K562 (cell line): ENCODE measurements at regions not wholly inside any gene's neighbourhood (a gene's known extent, or its start where the extent isn't known, plus 50 kb on each side); places are given as distances from the start of the nearest gene placed in this dataset.

Source experiments
- ATAC-seq: fragments of 200-7000 bp; cut with Tn5 transposase; 3 replicates; pipeline ENCODE4 v1.9.1; 2020; ENCODE audit warnings: moderate library complexity
- BruUV-seq: library from RNA; stranded (reverse); fragments of 400-500 nt; replicated peaks from 2 replicates; lab custom pipeline; 2021; lab: Mats Ljungman, UMichigan
- CTCF ChIA-PET: fragments of 300-600 bp; formaldehyde crosslinking; extraction: SDS; loops from one replicate; lab custom pipeline; 2021; ENCODE audit warnings: low intra/inter-chr PET ratio; lab: Yijun Ruan, JAX
- POLR2A ChIA-PET: fragments of 300-600, 350-650 bp; sonication (Branson Sonifier 250); formaldehyde crosslinking; extraction: SDS; loops from one replicate; lab custom pipeline; 2021; ENCODE audit warnings: antibody characterized with exemption, inconsistent platforms; lab: Yijun Ruan, JAX
- DNase-seq, 4 experiments: peaks; one replicate each; pipeline versions ENCODE4 v3.0.0 to v3.0.0-alpha.2; 2011 to 2018; ENCODE audit warnings: low spot score in 3 of 4, mixed read lengths in 3 of 4; ENCODE audit errors: extremely low read depth in 1 of 4
- FAIRE-seq: peaks from 2 replicates; lab custom pipeline; 2011; peaks lifted over from hg19 to GRCh38; lab: Jason Lieb, UNC
- H2AFZ ChIP-seq: 2 replicates; pipeline ENCODE4 v1.6.0; 2011; ENCODE audit warnings: low read depth, low read length, control low read depth, inconsistent platforms
- H3K27ac ChIP-seq: fragments of 200-600 bp; 3 replicates; pipeline ENCODE4 v1.8.0; 2011; ENCODE audit warnings: low read depth, mild to moderate bottlenecking, control low read depth, inconsistent platforms, low read length, moderate library complexity, mixed read lengths; ENCODE audit errors: extremely low read depth
- H3K27me3 ChIP-seq, 2 experiments: fragments of 300-600 bp in 1 of 2; 2 replicates in 1 of 2; 3 replicates in 1 of 2; pipeline versions ENCODE4 v1.6.0 to v1.8.0; 2011; ENCODE audit warnings: inconsistent platforms in 2 of 2, low read length in 2 of 2, mild to moderate bottlenecking in 1 of 2, mixed read lengths in 1 of 2, moderate library complexity in 1 of 2; ENCODE audit not compliant: control insufficient read depth in 2 of 2, insufficient read depth in 2 of 2
- H3K36me3 ChIP-seq: fragments of 300-600 bp; 3 replicates; pipeline ENCODE4 v1.8.0; 2011; ENCODE audit warnings: mild to moderate bottlenecking, low read length, inconsistent platforms; ENCODE audit not compliant: control insufficient read depth, insufficient read depth
- H3K4me1 ChIP-seq, 2 experiments: fragments of 200-600 bp in 1 of 2; replicated peaks in 1 of 2; 2 replicates in 1 of 2; 3 replicates in 1 of 2; pipeline versions ENCODE4 v1.5.1 to v1.8.0; 2011; ENCODE audit warnings: inconsistent platforms in 2 of 2, low read length in 2 of 2, mild to moderate bottlenecking in 1 of 2, mixed read lengths in 1 of 2, moderate library complexity in 1 of 2; ENCODE audit not compliant: control insufficient read depth in 2 of 2, insufficient read depth in 2 of 2
- H3K4me2 ChIP-seq: 2 replicates; pipeline ENCODE4 v1.6.1; 2011; ENCODE audit warnings: low read length, control low read depth, inconsistent platforms, mixed read lengths; ENCODE audit not compliant: insufficient read depth
- H3K4me3 ChIP-seq: fragments of 200-600 bp; sonication (generic), shearing (Covaris generic); 2 replicates; pipeline ENCODE4 v1.5.1; 2016; ENCODE audit warnings: control low read depth, inconsistent platforms
- H3K79me2 ChIP-seq: fragments of 200-600 bp; 3 replicates; pipeline ENCODE4 v1.8.0; 2011; ENCODE audit warnings: low read length, inconsistent platforms; ENCODE audit not compliant: control insufficient read depth, insufficient read depth
- H3K9ac ChIP-seq, 2 experiments: 2 replicates each; pipeline versions ENCODE4 v1.6.0 to v1.6.1; 2011; ENCODE audit warnings: low read depth in 2 of 2, low read length in 2 of 2, control low read depth in 1 of 2, inconsistent platforms in 1 of 2, mild to moderate bottlenecking in 1 of 2, mixed read lengths in 1 of 2; ENCODE audit not compliant: insufficient read depth in 1 of 2
- H3K9me1 ChIP-seq: one replicate; pipeline ENCODE4 v1.6.0; 2011; ENCODE audit warnings: inconsistent platforms, mild to moderate bottlenecking, low read length, moderate library complexity; ENCODE audit not compliant: control insufficient read depth, insufficient read depth
- H3K9me3 ChIP-seq: replicated peaks from 2 replicates; pipeline ENCODE4 v1.5.1; 2011; ENCODE audit warnings: low read depth, low read length, inconsistent platforms; ENCODE audit not compliant: control insufficient read depth, insufficient read depth
- H4K20me1 ChIP-seq: replicated peaks from 2 replicates; pipeline ENCODE4 v1.6.1; 2011; ENCODE audit warnings: low read length, inconsistent platforms, mixed read lengths; ENCODE audit not compliant: control insufficient read depth, insufficient read depth
- BRCA1 ChIP-seq, 2 experiments: fragments of 450-650 bp in 1 of 2; sonication (generic) in 1 of 2; formaldehyde crosslinking in 1 of 2; IDR thresholded peaks; 2 replicates each; pipeline versions ENCODE4 v1.5.0 to v1.6.1; 2017 to 2020; ENCODE audit warnings: mild to moderate bottlenecking in 1 of 2, missing genetic modification reagents in 1 of 2
- CBX3 ChIP-seq, 2 experiments: IDR thresholded peaks; 1 replicate in 1 of 2; 2 replicates in 1 of 2; pipeline ENCODE4 v1.6.1; 2012; ENCODE audit warnings: inconsistent platforms in 2 of 2, low read length in 2 of 2, borderline replicate concordance in 1 of 2, control low read depth in 1 of 2
- DNMT1 ChIP-seq: fragments of 450-650 bp; IDR thresholded peaks from 2 replicates; pipeline ENCODE4 v1.6.1; 2016; ENCODE audit warnings: antibody characterized with exemption, mild to moderate bottlenecking
- HNRNPLL ChIP-seq: fragments of 200-400 bp; formaldehyde crosslinking; IDR thresholded peaks from 2 replicates; pipeline ENCODE4 v1.6.1; 2017; ENCODE audit warnings: low read length, low read depth, mild to moderate bottlenecking; ENCODE audit not compliant: poor library complexity, severe bottlenecking
- KDM1A ChIP-seq, 2 experiments: fragments of 450-650 bp; IDR thresholded peaks; 2 replicates each; pipeline ENCODE4 v1.6.1; 2016; ENCODE audit warnings: mild to moderate bottlenecking in 2 of 2
- KLF1 ChIP-seq: fragments of 450-650 bp; IDR thresholded peaks from 2 replicates; pipeline ENCODE4 v1.6.1; 2016; ENCODE audit warnings: missing genetic modification characterization, missing compliant biosample characterization
- MTF1 ChIP-seq: fragments of 250-450 bp; sonication (Bioruptor Pico); IDR thresholded peaks from 2 replicates; pipeline ENCODE4 v1.9.0; 2021; ENCODE audit warnings: moderate library complexity, mild to moderate bottlenecking, inconsistent platforms, borderline replicate concordance
- NUFIP1 ChIP-seq: fragments of 450-650 bp; IDR thresholded peaks from 2 replicates; pipeline ENCODE4 v1.6.1; 2018; ENCODE audit not compliant: partially characterized antibody
- PCBP1 ChIP-seq: fragments of 200-400 bp; formaldehyde crosslinking; IDR thresholded peaks from 2 replicates; pipeline ENCODE4 v1.6.1; 2018; ENCODE audit warnings: mild to moderate bottlenecking, low read depth, low read length; ENCODE audit not compliant: poor library complexity, severe bottlenecking
- PRMT5 ChIP-seq: sonication (generic); formaldehyde crosslinking; IDR thresholded peaks from 2 replicates; pipeline ENCODE4 v1.5.0; 2020; ENCODE audit warnings: missing genetic modification reagents
- PRPF4 ChIP-seq: fragments of 200-400 bp; formaldehyde crosslinking; IDR thresholded peaks from one replicate; pipeline ENCODE4 v1.6.1; 2017; ENCODE audit warnings: low read length, low read depth, mild to moderate bottlenecking; ENCODE audit not compliant: insufficient read depth, poor library complexity, severe bottlenecking
- RHOXF2B ChIP-seq: fragments of 250-450 bp; sonication (Bioruptor Pico); conservative IDR thresholded peaks from 2 replicates; pipeline ENCODE4 v1.5.1; 2021
- TARDBP ChIP-seq: fragments of 450-650 bp; IDR thresholded peaks from 2 replicates; pipeline ENCODE4 v1.6.1; 2016
- TCFL5 ChIP-seq: fragments of 250-450 bp; sonication (Bioruptor Pico); conservative IDR thresholded peaks from 2 replicates; pipeline ENCODE4 v1.6.1; 2021; ENCODE audit warnings: mild to moderate bottlenecking, moderate library complexity, matching md5 sums
- U2AF2 ChIP-seq: fragments of 200-400 bp; formaldehyde crosslinking; optimal IDR thresholded peaks from 2 replicates; pipeline ENCODE3; 2017; ENCODE audit warnings: low read depth, mild to moderate bottlenecking, low read length
- ZNF324 ChIP-seq: fragments of 250-450 bp; sonication (Bioruptor Pico); IDR thresholded peaks from 2 replicates; pipeline ENCODE4 v1.4.0; 2020; ENCODE audit warnings: mild to moderate bottlenecking
- WGBS: fragments of 100-300 bp; shearing (Covaris generic); methylation state at CpG from one replicate; pipeline ENCODE4 v1.1.6; 2016; ENCODE audit warnings: low coverage, mixed read lengths; ENCODE audit not compliant: insufficient coverage; ENCODE audit errors: missing lambda C conversion rate; 5-methylcytosine and 5-hydroxymethylcytosine counted together
- in situ Hi-C: fragments of 300-500 bp; cut with MboI; formaldehyde crosslinking; loops from 4 replicates; pipeline ENCODE4 v1.15.0; 2018; ENCODE audit warnings: inconsistent platforms, mixed read lengths
- intact Hi-C: fragments of 100-400 bp; cut with micrococcal nuclease; formaldehyde crosslinking; loops from 2 replicates; pipeline ENCODE4 v1.14.2; 2022
- TF ChIP-seq, protein P1 (sequence below), 2 experiments: fragments of 450-650 bp in 1 of 2; sonication (generic) in 1 of 2; formaldehyde crosslinking; conservative IDR thresholded peaks; 2 replicates each; pipeline versions ENCODE4 v1.4.0 to v1.8.1; 2020 to 2022; ENCODE audit warnings: mild to moderate bottlenecking in 1 of 2, missing genetic modification reagents in 1 of 2
- TF ChIP-seq, protein P2 (sequence below): sonication (generic); formaldehyde crosslinking; IDR thresholded peaks from 2 replicates; pipeline ENCODE4 v1.8.0; 2022; ENCODE audit warnings: missing genetic modification reagents, mild to moderate bottlenecking, borderline replicate concordance

DNA sequence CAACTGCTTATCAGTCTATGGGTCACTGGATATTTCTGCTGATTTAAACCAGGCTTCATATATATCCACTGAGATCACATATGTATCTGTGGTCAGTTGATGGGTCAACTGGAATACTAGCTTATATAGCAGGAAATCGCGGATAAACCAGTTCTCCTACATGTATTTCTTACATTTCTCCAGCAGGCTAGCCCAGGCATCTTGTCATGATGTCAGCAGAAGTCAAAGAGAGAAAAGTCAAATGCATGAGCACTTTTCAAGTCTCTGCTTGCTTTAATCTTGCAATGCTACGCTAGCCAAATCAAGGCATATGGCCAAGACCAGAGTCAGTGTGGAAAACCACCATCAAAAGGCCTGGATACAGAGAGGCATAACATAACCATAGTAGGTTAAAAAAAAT is 1008.8 kb upstream of the DIAPH2 start (continued):
- TF ChIP-seq BRCA1 (IDR thresholded peaks at IDR 0.05) (no peak), BRCA1 (CRISPR knock-in tag; IDR thresholded peaks at IDR 0.05) (no peak), KDM1A (IDR thresholded peaks at IDR 0.05) (no peak), ZNF324 (CRISPR knock-in tag) (no peak), U2AF2 (no peak), CBX3 (IDR thresholded peaks at IDR 0.05; ENCODE audit: borderline replicate concordance in 1 of 2, low read length in 2 of 2) (no peak)
- TF ChIP-seq, protein P1, sequence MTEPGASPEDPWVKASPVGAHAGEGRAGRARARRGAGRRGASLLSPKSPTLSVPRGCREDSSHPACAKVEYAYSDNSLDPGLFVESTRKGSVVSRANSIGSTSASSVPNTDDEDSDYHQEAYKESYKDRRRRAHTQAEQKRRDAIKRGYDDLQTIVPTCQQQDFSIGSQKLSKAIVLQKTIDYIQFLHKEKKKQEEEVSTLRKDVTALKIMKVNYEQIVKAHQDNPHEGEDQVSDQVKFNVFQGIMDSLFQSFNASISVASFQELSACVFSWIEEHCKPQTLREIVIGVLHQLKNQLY (CRISPR knock-in tag; conservative IDR thresholded peaks at IDR 0.05) = no peak
- TF ChIP-seq, all 486 proteins: peak for 0

DNA sequence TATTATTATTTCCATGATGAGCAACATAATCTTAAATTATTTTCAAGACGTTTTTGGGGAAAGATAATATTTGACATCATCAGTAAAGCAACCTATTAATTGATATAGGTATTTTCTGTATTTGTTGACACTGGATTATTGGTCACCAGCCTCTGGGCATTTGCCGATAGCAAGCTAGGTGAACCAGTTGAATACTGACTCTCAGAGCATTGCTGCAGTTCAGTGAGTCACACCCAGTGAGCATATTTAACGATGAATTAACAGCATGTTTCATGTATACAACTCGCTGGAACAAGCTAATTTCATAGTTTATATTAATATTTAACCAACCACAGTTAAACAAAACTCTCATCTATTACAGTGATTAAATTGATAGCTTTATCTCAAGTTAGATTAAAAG is 1006.0 kb upstream of the DIAPH2 start:
- Histone ChIP-seq H4K20me1 (no peaks in the 10 kb centered on the region), H2AFZ (no peak overlapping the region), H3K9me1 (no peaks in the 10 kb centered on the region), H3K4me2 (no peak overlapping the region), H3K9me3 (no peaks in the 10 kb centered on the region), H3K27ac (no peak overlapping the region), H3K4me1 (no peaks in the 10 kb centered on the region), H3K36me3 (no peaks in the 10 kb centered on the region), H3K9ac (no peak overlapping the region), H3K4me3 (no peak overlapping the region), H3K27me3 (no peaks in the 10 kb centered on the region), H3K79me2 (no peaks in the 10 kb centered on the region)
- in situ Hi-C loops = no loop called here
- no TSS peak for BruUV-seq
- intact Hi-C loops = no loop called here
- FAIRE-seq (no peak), DNase-seq (no peak), ATAC-seq (no peak)
- CTCF ChIA-PET = no interaction called here
- WGBS = 6% methylated on average over 3 of the region's 4 CpGs
- TF ChIP-seq PCBP1 = no peak
- TF ChIP-seq, protein P2, sequence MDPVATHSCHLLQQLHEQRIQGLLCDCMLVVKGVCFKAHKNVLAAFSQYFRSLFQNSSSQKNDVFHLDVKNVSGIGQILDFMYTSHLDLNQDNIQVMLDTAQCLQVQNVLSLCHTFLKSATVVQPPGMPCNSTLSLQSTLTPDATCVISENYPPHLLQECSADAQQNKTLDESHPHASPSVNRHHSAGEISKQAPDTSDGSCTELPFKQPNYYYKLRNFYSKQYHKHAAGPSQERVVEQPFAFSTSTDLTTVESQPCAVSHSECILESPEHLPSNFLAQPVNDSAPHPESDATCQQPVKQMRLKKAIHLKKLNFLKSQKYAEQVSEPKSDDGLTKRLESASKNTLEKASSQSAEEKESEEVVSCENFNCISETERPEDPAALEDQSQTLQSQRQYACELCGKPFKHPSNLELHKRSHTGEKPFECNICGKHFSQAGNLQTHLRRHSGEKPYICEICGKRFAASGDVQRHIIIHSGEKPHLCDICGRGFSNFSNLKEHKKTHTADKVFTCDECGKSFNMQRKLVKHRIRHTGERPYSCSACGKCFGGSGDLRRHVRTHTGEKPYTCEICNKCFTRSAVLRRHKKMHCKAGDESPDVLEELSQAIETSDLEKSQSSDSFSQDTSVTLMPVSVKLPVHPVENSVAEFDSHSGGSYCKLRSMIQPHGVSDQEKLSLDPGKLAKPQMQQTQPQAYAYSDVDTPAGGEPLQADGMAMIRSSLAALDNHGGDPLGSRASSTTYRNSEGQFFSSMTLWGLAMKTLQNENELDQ (CRISPR knock-in tag) = no peak
- TF ChIP-seq RHOXF2B = no peak
- no peak for TF ChIP-seq KLF1 (tag)
- no peak for TF ChIP-seq ZNF324 (CRISPR knock-in tag)
- TF ChIP-seq NUFIP1 = no peak
- TF ChIP-seq PRPF4 = no peak
- TF ChIP-seq PRMT5 (CRISPR knock-in tag) = no peak
- TF ChIP-seq TCFL5 (CRISPR knock-in tag) = no peak
- TF ChIP-seq MTF1 = no peak
- TF ChIP-seq HNRNPLL = no peak
- TF ChIP-seq TARDBP = no peak
- no peak for TF ChIP-seq DNMT1
- POLR2A ChIA-PET = no interaction called here
